DOHH2 (cell line): ENCODE measurements at regions not wholly inside any gene's neighbourhood (a gene's known extent, or its start where the extent isn't known, plus 50 kb on each side); places are given as distances from the start of the nearest gene placed in this dataset.

ENCODE experiments used
- CTCF ChIP-seq: fragments of 200-600 bp; sonication (generic); IDR thresholded peaks from one replicate; pipeline ENCODE4 v1.5.1; 2014; ENCODE audit warnings: antibody characterized with exemption, mild to moderate bottlenecking, low read depth, low read length; ENCODE audit not compliant: poor library complexity, severe bottlenecking
- EZH2phosphoT487 ChIP-seq: fragments of 200-600 bp; sonication (generic); IDR thresholded peaks from 2 replicates; pipeline ENCODE4 v1.6.1; 2017; ENCODE audit warnings: borderline replicate concordance, mild to moderate bottlenecking, antibody characterized with exemption, low read length, moderate library complexity, mixed read lengths

DNA sequence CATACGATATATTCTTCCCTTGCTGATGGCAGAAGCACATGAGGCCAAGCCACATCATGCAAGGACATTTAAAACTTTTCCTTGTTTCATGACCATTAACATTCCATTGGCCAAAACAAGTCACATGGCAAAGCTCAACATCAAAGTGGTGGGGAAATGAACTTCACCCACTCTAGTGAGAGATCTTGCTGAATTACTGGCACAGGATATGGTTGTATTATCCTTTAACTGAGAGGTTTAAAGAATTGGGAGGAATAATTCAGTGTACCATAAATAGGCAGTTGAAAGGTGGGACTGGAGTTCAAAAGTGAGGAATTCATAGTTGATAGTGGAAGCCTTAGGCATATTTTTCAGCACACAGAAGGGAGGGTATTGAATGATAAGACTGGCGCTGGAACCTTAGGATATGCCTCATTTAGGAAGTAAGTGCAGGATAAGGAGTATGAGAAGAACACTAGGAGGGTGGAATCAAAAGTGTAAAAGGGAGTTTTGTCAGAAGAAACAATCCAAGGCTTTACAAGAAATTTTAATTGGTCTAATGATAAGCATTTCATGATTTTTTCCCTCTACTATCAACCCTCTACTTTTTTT, 398.8 kb downstream of the C12orf75 start:
- TF ChIP-seq CTCF (no peak), EZH2phosphoT487 (no peak)
